Caki2 (cell line): ENCODE measurements at regions not wholly inside any gene's neighbourhood (a gene's known extent, or its start where the extent isn't known, plus 50 kb on each side); places are given as distances from the start of the nearest gene placed in this dataset.
"Not testable (repeated sequence)": the region's sequence is repeated elsewhere in the genome, so short reads cannot be mapped to it uniquely, and the experiment has no call there.

Experiments
- DNase-seq: peaks from one replicate; pipeline ENCODE4 v3.0.0-alpha.2; 2015; ENCODE audit warnings: low read depth
- in situ Hi-C: cut with HindIII; loops from 2 replicates; pipeline ENCODE4 v1.10.0; 2016; ENCODE audit warnings: low sequenced_read_pairs, low pct_unique_long_range_greater_than_20kb, mixed read lengths

DNA sequence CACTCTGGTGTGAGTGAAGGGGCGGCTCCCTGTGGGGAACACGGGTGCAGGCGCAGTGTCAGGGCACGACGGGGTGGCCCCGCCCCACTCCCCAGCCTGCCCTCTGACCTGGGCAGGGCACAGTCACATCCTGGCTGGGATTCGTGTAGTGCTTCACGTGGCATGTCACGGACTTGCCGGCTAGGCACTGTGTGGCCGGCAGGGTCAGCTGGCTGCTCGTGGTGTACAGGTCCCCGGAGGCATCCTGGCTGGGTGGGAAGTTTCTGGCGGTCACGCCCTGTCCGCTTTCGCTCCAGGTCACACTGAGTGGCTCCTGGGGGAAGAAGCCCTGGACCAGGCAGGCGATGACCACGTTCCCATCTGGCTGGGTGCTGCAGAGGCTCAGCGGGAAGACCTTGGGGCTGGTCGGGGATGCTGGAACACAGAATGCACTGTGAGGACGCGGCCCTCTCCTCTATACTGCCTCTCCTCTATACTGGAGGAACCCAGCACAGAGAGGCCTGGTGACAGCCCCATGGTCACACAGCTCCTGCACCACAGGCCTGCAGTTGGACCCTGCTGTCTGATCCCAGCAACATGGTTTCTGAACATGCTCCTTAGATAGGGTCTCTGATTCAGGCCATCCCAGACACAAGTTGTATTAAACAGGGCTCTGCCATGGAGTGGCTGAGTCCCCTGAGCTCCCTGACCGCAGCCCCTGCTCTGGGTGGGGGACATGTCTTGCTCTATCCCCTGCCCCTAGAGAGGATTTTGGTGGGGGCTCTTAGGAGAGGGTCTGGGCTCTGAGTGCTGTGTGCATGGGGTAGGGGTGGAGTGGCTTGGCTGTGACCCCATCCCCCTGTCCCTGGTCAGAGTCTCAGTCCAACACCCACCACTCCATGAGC, 182.1 kb downstream of the TMEM121 start:
- in situ Hi-C loops, DNase-seq: not testable (repeated sequence)

- DNase-seq, result no peak
- in situ Hi-C loops, result no loop called here
Measured at GRCh38 chr14:105709281-105710118, 183.1 kb downstream of the TMEM121 start.

DNA sequence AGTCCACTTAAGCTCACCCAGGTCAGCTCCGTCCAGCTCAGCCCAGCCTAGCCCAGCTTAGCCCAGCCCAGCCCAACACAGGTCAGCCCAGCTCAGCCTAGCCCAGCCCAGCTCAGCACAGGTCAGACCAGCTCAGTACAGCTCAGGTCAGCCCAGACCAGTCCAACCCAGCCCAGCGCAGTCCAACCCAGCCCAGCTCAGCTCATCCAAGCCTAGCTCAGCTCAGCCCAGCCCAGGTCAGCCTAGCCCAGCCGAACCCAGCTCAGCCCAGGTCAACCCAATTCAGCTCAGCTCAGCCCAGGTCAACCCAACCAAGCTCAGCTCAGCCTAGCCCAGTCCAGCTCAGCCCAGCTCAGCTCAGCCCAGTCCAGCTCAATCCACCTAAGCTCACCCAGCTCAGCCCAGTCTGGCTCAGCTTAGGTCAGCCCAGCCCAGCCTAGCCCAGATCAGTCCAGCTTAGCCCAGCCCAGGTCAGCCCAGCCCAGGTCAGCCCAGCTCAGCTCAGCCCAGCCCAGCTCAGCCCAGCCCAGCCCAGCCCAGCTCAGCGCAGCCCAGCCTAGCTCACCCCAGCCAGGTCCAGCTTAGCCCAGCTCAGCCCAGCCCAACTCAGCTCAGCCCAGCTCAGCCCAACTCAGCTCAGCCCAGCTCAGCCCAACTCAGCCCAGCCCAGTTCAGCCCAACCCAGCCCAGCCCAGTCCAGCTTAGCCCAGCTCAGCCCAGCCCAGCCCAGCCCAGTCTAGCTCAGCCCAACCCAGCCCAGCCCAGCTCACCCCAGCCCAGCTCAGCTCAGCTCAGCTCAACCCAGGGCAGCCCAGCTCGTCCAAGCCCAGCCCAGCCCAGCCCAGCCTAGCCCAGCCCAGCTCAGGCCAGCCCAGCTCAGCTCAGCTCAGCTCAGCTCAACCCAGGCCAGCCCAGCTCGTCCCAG, 184.0 kb downstream of the TMEM121 start:
- no peak for DNase-seq
- in situ Hi-C loops, result no loop called here

DNA sequence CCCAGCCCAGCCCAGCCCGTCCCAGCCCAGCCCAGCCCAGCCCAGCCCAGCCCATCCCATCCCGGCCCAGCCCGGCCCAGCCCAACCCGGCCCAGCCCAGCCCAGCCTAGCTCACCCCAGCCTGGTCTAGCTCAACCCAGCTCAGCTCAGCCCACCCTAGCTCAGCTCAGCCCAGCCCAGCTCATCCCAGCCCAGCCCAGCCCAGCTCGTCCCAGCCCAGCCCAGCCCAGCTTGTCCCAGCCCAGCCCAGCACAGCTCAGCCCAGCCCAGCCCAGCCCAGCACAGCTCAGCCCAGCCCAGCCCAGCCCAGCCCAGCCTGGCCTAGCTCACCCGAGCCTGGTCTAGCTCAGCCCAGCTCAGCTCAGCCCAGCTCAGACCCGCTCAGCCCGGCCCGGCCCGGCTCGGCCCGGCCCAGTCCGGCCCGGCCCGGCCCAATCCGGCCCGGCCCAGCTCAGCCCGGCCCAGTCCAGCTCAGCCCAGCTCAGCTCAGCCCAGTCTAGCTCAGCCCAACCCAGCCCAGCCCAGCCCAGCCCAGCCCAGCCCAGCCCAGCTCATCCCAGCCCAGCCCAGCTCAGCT, 184.7 kb downstream of the TMEM121 start:
- in situ Hi-C loops, result no loop called here
- no peak for DNase-seq

DNA sequence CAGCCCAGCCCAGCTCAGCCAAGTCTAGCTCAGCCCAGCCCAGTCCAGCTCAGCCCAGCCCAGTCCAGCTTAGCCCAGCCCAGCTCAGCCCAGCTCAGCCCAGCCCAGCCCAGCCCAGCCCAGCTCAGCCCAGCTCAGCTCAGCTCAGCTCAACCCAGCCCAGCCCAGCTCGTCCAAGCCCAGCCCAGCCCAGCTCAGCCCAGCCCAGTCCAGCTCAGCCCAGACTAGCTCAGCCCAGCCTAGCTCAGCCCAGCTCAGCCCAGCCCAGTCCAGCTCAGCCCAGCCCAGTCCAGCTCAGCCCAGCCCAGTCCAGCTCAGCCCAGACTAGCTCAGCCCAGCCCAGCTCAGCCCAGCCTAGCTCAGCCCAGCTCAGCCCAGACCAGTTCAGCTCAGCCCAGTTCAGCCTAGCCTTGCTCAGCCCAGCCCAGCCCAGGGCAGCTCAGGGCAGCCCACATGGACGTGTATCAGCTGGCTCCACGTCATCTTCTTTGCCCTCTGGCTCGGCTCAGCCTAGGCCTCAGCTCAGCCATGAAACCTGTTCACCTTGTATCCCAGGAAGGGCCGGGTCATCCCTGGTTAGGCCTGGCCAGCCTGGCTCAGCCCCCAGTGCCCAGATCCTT, 185.6 kb downstream of the TMEM121 start:
- in situ Hi-C loops, result no loop called here
- DNase-seq, result no peak

DNA sequence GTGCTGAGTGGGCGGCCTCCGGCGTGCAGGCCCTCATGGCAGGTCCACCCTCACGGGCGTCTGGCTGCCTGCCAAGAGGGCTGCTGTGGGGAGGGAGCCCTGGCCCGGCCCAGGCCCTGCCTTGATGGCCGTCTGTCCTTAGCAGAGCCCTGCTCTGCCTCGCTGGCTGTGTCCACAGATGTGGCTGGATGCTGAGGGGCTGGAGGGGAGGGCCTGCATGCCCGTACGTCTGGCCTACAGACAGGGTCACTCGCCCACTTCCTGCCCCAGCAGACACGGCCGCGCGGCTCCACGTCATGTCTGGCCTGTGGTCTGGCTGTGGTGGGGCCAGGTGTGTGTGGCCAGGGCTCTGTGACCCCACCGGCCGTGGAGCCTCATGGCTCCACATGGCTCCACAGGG, 186.3 kb downstream of the TMEM121 start:
- in situ Hi-C loops, DNase-seq: not testable (repeated sequence)

- DNase-seq, in situ Hi-C loops: not testable (repeated sequence)
Measured at GRCh38 chr14:105713160-105713559, 186.8 kb downstream of the TMEM121 start.

- DNase-seq, in situ Hi-C loops: not testable (repeated sequence)
Measured at GRCh38 chr14:105713836-105714235, 187.5 kb downstream of the TMEM121 start.

GRCh38 chr14:105718787-105719186, 192.4 kb downstream of the TMEM121 start:
- DNase-seq, in situ Hi-C loops: not testable (repeated sequence)

GRCh38 chr14:105720106-105720505, 193.7 kb downstream of the TMEM121 start:
- in situ Hi-C loops, DNase-seq: not testable (repeated sequence)

- in situ Hi-C loops, DNase-seq: not testable (repeated sequence)
Measured at GRCh38 chr14:105720852-105721601, 194.6 kb downstream of the TMEM121 start.

DNA sequence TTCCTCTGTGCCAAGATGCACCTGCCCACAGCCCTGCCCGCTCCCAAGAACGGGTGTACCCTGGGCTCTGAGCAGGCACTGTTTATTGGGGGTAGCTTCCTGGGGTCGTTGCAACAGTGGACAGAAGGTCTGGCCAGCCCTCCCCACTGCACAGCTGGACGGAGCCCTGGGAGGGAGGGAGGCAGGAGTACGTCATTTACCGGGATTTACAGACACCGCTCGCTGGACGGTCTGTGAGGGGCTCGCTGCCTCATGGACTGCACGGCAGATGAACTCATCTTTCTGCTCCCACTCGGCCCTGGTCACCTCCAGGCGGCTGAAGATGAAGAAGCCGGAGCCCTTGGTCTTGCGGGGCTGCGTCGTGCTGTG, 195.2 kb downstream of the TMEM121 start:
- DNase-seq, in situ Hi-C loops: not testable (repeated sequence)

GRCh38 chr14:105721996-105722709, 195.8 kb downstream of the TMEM121 start:
- in situ Hi-C loops, DNase-seq: not testable (repeated sequence)

DNA sequence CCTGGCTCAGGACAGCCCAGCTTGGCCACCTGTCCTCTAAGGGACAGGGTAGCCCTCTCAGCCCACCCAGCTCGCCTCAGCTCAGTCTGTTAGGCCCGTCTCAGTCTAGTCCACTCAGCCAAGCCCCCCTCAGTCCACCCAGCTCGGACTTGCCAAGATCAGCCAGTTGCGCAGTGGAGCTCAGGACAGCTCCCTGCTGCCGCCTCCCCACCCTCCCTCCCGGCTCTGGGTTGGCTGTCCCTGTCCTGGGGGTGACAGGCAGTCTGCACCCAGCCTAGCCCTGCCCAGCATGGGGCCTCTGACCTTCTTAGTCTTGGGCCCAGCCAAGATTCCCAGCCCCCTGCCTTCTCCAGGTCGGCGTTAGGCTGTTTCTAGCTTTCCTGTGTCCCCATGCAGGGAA, 196.9 kb downstream of the TMEM121 start:
- DNase-seq, in situ Hi-C loops: not testable (repeated sequence)

DNA sequence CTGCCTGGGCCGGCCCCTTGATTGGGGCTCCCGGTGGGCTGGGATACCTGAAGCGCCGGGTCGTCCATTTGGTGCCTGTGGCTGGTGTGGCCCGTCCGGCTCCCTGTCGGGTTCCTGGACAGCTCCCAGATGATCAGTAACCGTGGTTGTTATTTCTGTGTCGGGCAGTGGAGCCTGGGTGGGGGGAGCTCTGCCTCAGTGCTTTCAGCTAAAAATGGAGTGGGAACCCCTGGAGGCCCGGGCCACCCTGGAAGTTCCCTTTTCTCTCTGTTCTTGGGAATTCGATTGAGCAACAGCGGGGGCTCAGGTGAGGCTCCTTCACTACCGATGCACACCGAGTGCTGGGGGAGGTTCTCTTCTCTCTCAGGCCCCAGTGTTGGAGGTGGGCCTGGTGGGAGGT, 197.4 kb downstream of the TMEM121 start:
- DNase-seq, in situ Hi-C loops: not testable (repeated sequence)

- in situ Hi-C loops, DNase-seq: not testable (repeated sequence)
Measured at GRCh38 chr14:105729825-105730368, 203.5 kb downstream of the TMEM121 start.
